HepG2 (cell line): ENCODE measurements at regions not wholly inside any gene's neighbourhood (a gene's known extent, or its start where the extent isn't known, plus 50 kb on each side); places are given as distances from the start of the nearest gene placed in this dataset.

ENCODE experiments used
- ATAC-seq: fragments of 200-7000 bp; cut with Tn5 transposase; 3 replicates; pipeline ENCODE4 v1.9.1; 2020; ENCODE audit warnings: mild to moderate bottlenecking, moderate library complexity
- BruUV-seq: library from RNA; stranded (reverse); fragments of 400-500 nt; replicated peaks from 2 replicates; lab custom pipeline; 2021; lab: Mats Ljungman, UMichigan
- CTCF ChIA-PET: fragments of 300-600 bp; formaldehyde crosslinking; extraction: SDS; loops from one replicate; lab custom pipeline; 2021; ENCODE audit warnings: low total read pairs, inconsistent platforms, low intra/inter-chr PET ratio; lab: Yijun Ruan, JAX
- POLR2A ChIA-PET: fragments of 350-600 bp; sonication (Branson Sonifier 250); formaldehyde crosslinking; loops from one replicate; lab custom pipeline; 2020; ENCODE audit warnings: antibody characterized with exemption, inconsistent platforms; lab: Yijun Ruan, JAX
- DNase-seq: peaks from one replicate; pipeline ENCODE4 v3.0.0-alpha.2; 2015; ENCODE audit warnings: low spot score
- FAIRE-seq: peaks from 3 replicates; lab custom pipeline; 2011; peaks lifted over from hg19 to GRCh38; lab: Jason Lieb, UNC
- H2AFZ ChIP-seq: one replicate; pipeline ENCODE4 v1.6.1; 2011; ENCODE audit warnings: low read length, inconsistent platforms
- H3K27ac ChIP-seq: fragments of 300-600 bp; 3 replicates; pipeline ENCODE4 v1.8.0; 2011; ENCODE audit warnings: mixed run types, mild to moderate bottlenecking, mixed read lengths, low read length, inconsistent platforms; ENCODE audit not compliant: insufficient read depth; ENCODE audit errors: extremely low read length
- H3K27me3 ChIP-seq, 2 experiments: fragments of 200-600 bp in 1 of 2; 2 replicates in 1 of 2; 3 replicates in 1 of 2; pipeline versions ENCODE4 v1.6.0 to v1.8.0; 2011; ENCODE audit warnings: low read length in 2 of 2, mild to moderate bottlenecking in 2 of 2, moderate library complexity in 2 of 2, inconsistent platforms in 1 of 2; ENCODE audit not compliant: insufficient read depth in 2 of 2, control insufficient read depth in 1 of 2
- H3K36me3 ChIP-seq, 2 experiments: fragments of 200-600 bp in 1 of 2; replicated peaks in 1 of 2; 2 replicates in 1 of 2; 3 replicates in 1 of 2; pipeline versions ENCODE4 v1.5.1 to v1.8.0; 2011; ENCODE audit warnings: low read length in 2 of 2, inconsistent platforms in 1 of 2; ENCODE audit not compliant: insufficient read depth in 2 of 2, control insufficient read depth in 1 of 2
- H3K4me1 ChIP-seq: 2 replicates; pipeline ENCODE4 v1.5.1; 2012; ENCODE audit warnings: low read length, inconsistent platforms; ENCODE audit not compliant: insufficient read depth
- H3K4me2 ChIP-seq: 2 replicates; pipeline ENCODE4 v1.6.0; 2011; ENCODE audit warnings: low read depth, low read length, inconsistent platforms
- H3K4me3 ChIP-seq, 3 experiments: fragments of 200-600 bp in 1 of 3; sonication (generic), shearing (Covaris generic) in 1 of 3; replicated peaks in 1 of 3; 2 replicates each; pipeline ENCODE4 v1.5.1; 2011 to 2016; ENCODE audit warnings: low read length in 3 of 3, inconsistent platforms in 2 of 3, low read depth in 2 of 3, mild to moderate bottlenecking in 2 of 3, control low read depth in 1 of 3, mixed read lengths in 1 of 3; ENCODE audit not compliant: insufficient read depth in 1 of 3
- H3K79me2 ChIP-seq: one replicate; pipeline ENCODE4 v1.6.1; 2011; ENCODE audit warnings: low read length, inconsistent platforms; ENCODE audit not compliant: insufficient read depth
- H3K9ac ChIP-seq: 2 replicates; pipeline ENCODE4 v1.6.0; 2011; ENCODE audit warnings: mild to moderate bottlenecking, low read depth, low read length, inconsistent platforms; ENCODE audit not compliant: insufficient read depth
- H3K9me3 ChIP-seq: 2 replicates; pipeline ENCODE4 v1.5.1; 2012; ENCODE audit warnings: mild to moderate bottlenecking, low read length
- H4K20me1 ChIP-seq: 2 replicates; pipeline ENCODE4 v1.6.0; 2011; ENCODE audit warnings: inconsistent platforms, mild to moderate bottlenecking, low read length, moderate library complexity; ENCODE audit not compliant: insufficient read depth
- KLF15 ChIP-seq: sonication (generic); formaldehyde crosslinking; IDR thresholded peaks from 2 replicates; pipeline ENCODE4 v1.8.1; 2023; ENCODE audit warnings: borderline replicate concordance, mild to moderate bottlenecking, inconsistent platforms, missing genetic modification reagents, mixed read lengths
- RBAK ChIP-seq: sonication (generic); formaldehyde crosslinking; IDR thresholded peaks from 2 replicates; pipeline ENCODE4 v1.5.1; 2020; ENCODE audit warnings: mild to moderate bottlenecking, missing genetic modification reagents
- TBX2 ChIP-seq: sonication (generic); formaldehyde crosslinking; IDR thresholded peaks from 2 replicates; pipeline ENCODE4 v1.5.0; 2020; ENCODE audit warnings: missing genetic modification reagents, mild to moderate bottlenecking, borderline replicate concordance
- TGIF2 ChIP-seq: IDR thresholded peaks from 2 replicates; pipeline ENCODE4 v1.6.1; 2016; ENCODE audit warnings: control low read depth, missing compliant biosample characterization
- ZFP37 ChIP-seq: sonication (generic); formaldehyde crosslinking; IDR thresholded peaks from 2 replicates; pipeline ENCODE4 v1.4.0; 2020; ENCODE audit warnings: missing genetic modification reagents, borderline replicate concordance
- ZNF205 ChIP-seq: IDR thresholded peaks from 2 replicates; pipeline ENCODE4 v1.6.1; 2018; ENCODE audit warnings: missing biosample characterization, missing genetic modification reagents
- ZNF251 ChIP-seq: sonication (generic); formaldehyde crosslinking; IDR thresholded peaks from 2 replicates; pipeline ENCODE4 v1.9.0; 2021; ENCODE audit warnings: mild to moderate bottlenecking, missing genetic modification reagents
- ZNF260 ChIP-seq: sonication (generic); formaldehyde crosslinking; IDR thresholded peaks from 2 replicates; pipeline ENCODE4 v1.4.0; 2020; ENCODE audit warnings: missing genetic modification reagents, low read depth, mild to moderate bottlenecking, borderline replicate concordance
- ZSCAN25 ChIP-seq: sonication (generic); formaldehyde crosslinking; IDR thresholded peaks from 2 replicates; pipeline ENCODE4 v1.8.0; 2022; ENCODE audit warnings: mild to moderate bottlenecking, missing genetic modification reagents
- WGBS: methylation state at CpG from one replicate; pipeline ENCODE4 v1.1.6; 2017; ENCODE audit warnings: low lambda C conversion rate; 5-methylcytosine and 5-hydroxymethylcytosine counted together
- in situ Hi-C: cut with HindIII; loops from 2 replicates; pipeline ENCODE4 v1.10.0; 2017; ENCODE audit warnings: low pct_unique_long_range_greater_than_20kb; ENCODE audit not compliant: extremely low pct_ligation_motif_present
- intact Hi-C: fragments of 100-400 bp; cut with micrococcal nuclease; formaldehyde crosslinking; loops from one replicate; pipeline ENCODE4 v1.10.0; 2022; ENCODE audit not compliant: unreplicated experiment
- TF ChIP-seq, protein P1 (sequence below): sonication (generic); formaldehyde crosslinking; IDR thresholded peaks from 2 replicates; pipeline ENCODE4 v1.5.0; 2020; ENCODE audit warnings: mild to moderate bottlenecking, missing genetic modification reagents
- TF ChIP-seq, protein P2 (sequence below): sonication (generic); formaldehyde crosslinking; IDR thresholded peaks from 2 replicates; pipeline ENCODE4 v1.5.0; 2020; ENCODE audit warnings: mild to moderate bottlenecking, missing genetic modification reagents, borderline replicate concordance

DNA sequence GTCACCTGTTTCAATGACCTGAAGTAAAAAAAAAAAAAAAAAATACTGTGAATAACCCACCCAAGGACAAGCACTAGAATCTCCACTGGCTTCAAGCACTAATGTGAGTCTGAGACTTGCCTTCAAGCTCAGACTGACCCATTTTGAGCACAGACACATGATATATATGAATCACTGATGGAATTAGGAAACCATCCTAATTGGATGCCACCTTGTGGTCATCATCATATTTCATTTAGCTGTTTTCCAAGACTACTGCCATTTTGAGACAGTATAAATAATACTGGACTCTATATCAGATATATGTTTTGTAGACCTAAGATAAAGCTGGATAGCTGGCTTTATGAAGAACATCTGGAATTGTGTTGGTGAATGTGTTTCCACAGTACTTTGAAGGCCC lies 1232.0 kb downstream of the KCNT2 start:
- ChIA-PET POLR2A (no interaction called here), CTCF (no interaction called here)
- no peaks in the 10 kb centered on the region for H3K4me1 ChIP-seq
- H3K9ac ChIP-seq: no peak overlapping the region
- no peaks in the 10 kb centered on the region for H3K9me3 ChIP-seq
- in situ Hi-C loops: no loop called here
- no TSS peak for BruUV-seq
- no peak for ATAC-seq
- intact Hi-C loops: no loop called here
- DNase-seq: peak; percentile 0
- no peak overlapping the region for H2AFZ ChIP-seq
- no peak overlapping the region for H3K4me3 ChIP-seq
- no peaks in the 10 kb centered on the region for H3K36me3 ChIP-seq
- no peak overlapping the region for H3K4me2 ChIP-seq
- FAIRE-seq: no peak
- no peak overlapping the region for H3K27ac ChIP-seq
- TF ChIP-seq ZNF205 (CRISPR knock-in tag) (no peak), KLF15 (CRISPR knock-in tag) (no peak)
- TF ChIP-seq, protein P1, sequence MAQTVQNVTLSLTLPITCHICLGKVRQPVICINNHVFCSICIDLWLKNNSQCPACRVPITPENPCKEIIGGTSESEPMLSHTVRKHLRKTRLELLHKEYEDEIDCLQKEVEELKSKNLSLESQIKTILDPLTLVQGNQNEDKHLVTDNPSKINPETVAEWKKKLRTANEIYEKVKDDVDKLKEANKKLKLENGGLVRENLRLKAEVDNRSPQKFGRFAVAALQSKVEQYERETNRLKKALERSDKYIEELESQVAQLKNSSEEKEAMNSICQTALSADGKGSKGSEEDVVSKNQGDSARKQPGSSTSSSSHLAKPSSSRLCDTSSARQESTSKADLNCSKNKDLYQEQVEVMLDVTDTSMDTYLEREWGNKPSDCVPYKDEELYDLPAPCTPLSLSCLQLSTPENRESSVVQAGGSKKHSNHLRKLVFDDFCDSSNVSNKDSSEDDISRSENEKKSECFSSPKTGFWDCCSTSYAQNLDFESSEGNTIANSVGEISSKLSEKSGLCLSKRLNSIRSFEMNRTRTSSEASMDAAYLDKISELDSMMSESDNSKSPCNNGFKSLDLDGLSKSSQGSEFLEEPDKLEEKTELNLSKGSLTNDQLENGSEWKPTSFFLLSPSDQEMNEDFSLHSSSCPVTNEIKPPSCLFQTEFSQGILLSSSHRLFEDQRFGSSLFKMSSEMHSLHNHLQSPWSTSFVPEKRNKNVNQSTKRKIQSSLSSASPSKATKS (CRISPR knock-in tag): no peak
- TF ChIP-seq, all 625 proteins: peak for 0
- Histone ChIP-seq H3K79me2 (no peaks in the 10 kb centered on the region), H3K27me3 (no peaks in the 10 kb centered on the region), H4K20me1 (no peaks in the 10 kb centered on the region)

DNA sequence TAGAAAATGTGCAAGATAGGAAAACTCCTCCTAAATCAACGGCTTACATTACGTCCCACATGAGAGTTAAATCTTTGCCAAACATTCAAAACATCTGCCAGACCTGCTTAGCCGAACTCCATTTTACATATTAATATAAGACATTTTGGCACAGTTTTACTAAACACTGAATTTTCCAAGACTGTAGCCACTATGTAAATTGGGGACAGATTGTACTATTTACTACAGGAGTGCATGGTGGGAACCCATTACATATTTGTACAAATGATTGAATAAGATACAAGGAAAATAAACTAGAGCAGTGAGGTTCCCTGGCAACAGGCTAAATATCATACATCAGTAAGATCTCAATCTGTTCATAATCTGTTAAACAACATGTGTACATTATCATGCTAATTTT lies 1234.4 kb downstream of the KCNT2 start:
- Histone ChIP-seq H3K36me3 (no peaks in the 10 kb centered on the region), H2AFZ (no peak overlapping the region), H3K4me3 (no peak overlapping the region), H3K4me2 (no peak overlapping the region), H3K79me2 (no peaks in the 10 kb centered on the region), H4K20me1 (no peaks in the 10 kb centered on the region)
- intact Hi-C loops: no loop called here
- 0% methylated on average over 3 of the region's 3 CpGs for WGBS
- no peak for FAIRE-seq
- POLR2A ChIA-PET: no interaction called here
- TF ChIP-seq ZNF251 (no peak), ZNF260 (CRISPR knock-in tag) (no peak), RBAK (CRISPR knock-in tag) (no peak), TBX2 (CRISPR knock-in tag) (no peak), ZFP37 (CRISPR knock-in tag) (no peak), ZSCAN25 (CRISPR knock-in tag) (no peak), TGIF2 (CRISPR knock-in tag) (no peak)
- TF ChIP-seq, protein P2, sequence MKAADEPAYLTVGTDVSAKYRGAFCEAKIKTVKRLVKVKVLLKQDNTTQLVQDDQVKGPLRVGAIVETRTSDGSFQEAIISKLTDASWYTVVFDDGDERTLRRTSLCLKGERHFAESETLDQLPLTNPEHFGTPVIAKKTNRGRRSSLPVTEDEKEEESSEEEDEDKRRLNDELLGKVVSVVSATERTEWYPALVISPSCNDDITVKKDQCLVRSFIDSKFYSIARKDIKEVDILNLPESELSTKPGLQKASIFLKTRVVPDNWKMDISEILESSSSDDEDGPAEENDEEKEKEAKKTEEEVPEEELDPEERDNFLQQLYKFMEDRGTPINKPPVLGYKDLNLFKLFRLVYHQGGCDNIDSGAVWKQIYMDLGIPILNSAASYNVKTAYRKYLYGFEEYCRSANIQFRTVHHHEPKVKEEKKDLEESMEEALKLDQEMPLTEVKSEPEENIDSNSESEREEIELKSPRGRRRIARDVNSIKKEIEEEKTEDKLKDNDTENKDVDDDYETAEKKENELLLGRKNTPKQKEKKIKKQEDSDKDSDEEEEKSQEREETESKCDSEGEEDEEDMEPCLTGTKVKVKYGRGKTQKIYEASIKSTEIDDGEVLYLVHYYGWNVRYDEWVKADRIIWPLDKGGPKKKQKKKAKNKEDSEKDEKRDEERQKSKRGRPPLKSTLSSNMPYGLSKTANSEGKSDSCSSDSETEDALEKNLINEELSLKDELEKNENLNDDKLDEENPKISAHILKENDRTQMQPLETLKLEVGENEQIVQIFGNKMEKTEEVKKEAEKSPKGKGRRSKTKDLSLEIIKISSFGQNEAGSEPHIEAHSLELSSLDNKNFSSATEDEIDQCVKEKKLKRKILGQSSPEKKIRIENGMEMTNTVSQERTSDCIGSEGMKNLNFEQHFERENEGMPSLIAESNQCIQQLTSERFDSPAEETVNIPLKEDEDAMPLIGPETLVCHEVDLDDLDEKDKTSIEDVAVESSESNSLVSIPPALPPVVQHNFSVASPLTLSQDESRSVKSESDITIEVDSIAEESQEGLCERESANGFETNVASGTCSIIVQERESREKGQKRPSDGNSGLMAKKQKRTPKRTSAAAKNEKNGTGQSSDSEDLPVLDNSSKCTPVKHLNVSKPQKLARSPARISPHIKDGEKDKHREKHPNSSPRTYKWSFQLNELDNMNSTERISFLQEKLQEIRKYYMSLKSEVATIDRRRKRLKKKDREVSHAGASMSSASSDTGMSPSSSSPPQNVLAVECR: no peak
- TF ChIP-seq, all 625 proteins: peak for 0
- in situ Hi-C loops: no loop called here
- Histone ChIP-seq H3K4me1 (no peaks in the 10 kb centered on the region), H3K27me3 (no peaks in the 10 kb centered on the region), H3K27ac (no peak overlapping the region), H3K9me3 (no peaks in the 10 kb centered on the region), H3K9ac (no peak overlapping the region)
- DNase-seq (no peak), ATAC-seq (no peak)
- CTCF ChIA-PET: no interaction called here
- no TSS peak for BruUV-seq
